ENCODE measurements at regions not wholly inside any gene's neighbourhood (a gene's known extent, or its start where the extent isn't known, plus 50 kb on each side); places are given as distances from the start of the nearest gene placed in this dataset.

GRCh38 chr5:126348855-126349635, 74.2 kb upstream of the GRAMD2B start:
- TF ChIP-seq CTCF (conservative IDR thresholded peaks at IDR 0.05; ENCODE audit: control insufficient read depth, insufficient read depth, low read depth, low read length) = no peak
- no peak overlapping the region for H3K4me3 ChIP-seq (ENCODE audit: control insufficient read depth, low read depth, low read length)
- DNase-seq (ENCODE audit: low read depth) = no peak

- no peak overlapping the region for H3K4me3 ChIP-seq (ENCODE audit: control insufficient read depth, low read depth, low read length)
- DNase-seq (ENCODE audit: low read depth) = peak; percentile 85
- no peak for TF ChIP-seq CTCF (conservative IDR thresholded peaks at IDR 0.05; ENCODE audit: control insufficient read depth, insufficient read depth, low read depth, low read length)
Measured at GRCh38 chr5:126351153-126351552, 72.1 kb upstream of the GRAMD2B start.

- peak; percentile 97 for DNase-seq (ENCODE audit: low read depth)
- peak; percentile 44 for TF ChIP-seq CTCF (conservative IDR thresholded peaks at IDR 0.05; ENCODE audit: control insufficient read depth, insufficient read depth, low read depth, low read length)
Measured at GRCh38 chr5:126354012-126354857, 69.0 kb upstream of the GRAMD2B start.

GRCh38 chr5:126354858-126355731, 68.1 kb upstream of the GRAMD2B start:
- no peak for TF ChIP-seq CTCF (conservative IDR thresholded peaks at IDR 0.05; ENCODE audit: control insufficient read depth, insufficient read depth, low read depth, low read length)
- H3K4me3 ChIP-seq (ENCODE audit: control insufficient read depth, low read depth, low read length) = no peak overlapping the region
- DNase-seq (ENCODE audit: low read depth) = no peak

More at GRCh38 chr5:126354012-126354857, 69.0 kb upstream of the GRAMD2B start:
- peak overlapping the region; percentile 9 for H3K4me3 ChIP-seq (ENCODE audit: control insufficient read depth, low read depth, low read length)

- DNase-seq (ENCODE audit: low read depth) = no peak
- TF ChIP-seq CTCF (conservative IDR thresholded peaks at IDR 0.05; ENCODE audit: control insufficient read depth, insufficient read depth, low read depth, low read length) = no peak
- no peak overlapping the region for H3K4me3 ChIP-seq (ENCODE audit: control insufficient read depth, low read depth, low read length)
Measured at GRCh38 chr5:126355940-126356339, 67.3 kb upstream of the GRAMD2B start.

All from fibroblast of mammary gland (primary cell).